ENCODE measurements at regions not wholly inside any gene's neighbourhood (a gene's known extent, or its start where the extent isn't known, plus 50 kb on each side); places are given as distances from the start of the nearest gene placed in this dataset.

- Mint-ChIP-seq H3K4me3 (no peak overlapping the region), H3K27me3 (ENCODE audit: low read depth) (no peaks in the 10 kb centered on the region), H3K9me3 (peaks cover 0 to 4% of the 10 kb centered on the region in 2 experiments; a peak in 3 of 5 replicates), H3K4me1 (no peaks in the 10 kb centered on the region), H3K27ac (no peak overlapping the region), H3K36me3 (ENCODE audit: insufficient read depth in 1 of 3, low read depth in 3 of 3) (peaks cover 0 to 4% (median 0%) of the 10 kb centered on the region in 3 experiments; a peak in 1 of 7 replicates)
- Histone ChIP-seq H2BK20ac (ENCODE audit: low read depth, low read length, poor library complexity, severe bottlenecking) (no peak overlapping the region), H2BK12ac (ENCODE audit: insufficient read length, low read depth, low read length) (no peak overlapping the region), H3T11ph (ENCODE audit: low read length) (no peak overlapping the region), H3K14ac (ENCODE audit: insufficient read depth, low read length) (no peak overlapping the region), H4K20me1 (ENCODE audit: control insufficient read depth, insufficient read depth, insufficient read length) (no peaks in the 10 kb centered on the region), H3K4me1 (ENCODE audit: insufficient read depth, low read length) (no peaks in the 10 kb centered on the region), H3K27me3 (ENCODE audit: insufficient read depth, low read length) (no peaks in the 10 kb centered on the region), H3K79me1 (ENCODE audit: insufficient read depth, low read depth, low read length, poor library complexity, severe bottlenecking) (no peaks in the 10 kb centered on the region), H3K9ac (ENCODE audit: extremely low read depth, insufficient read length, low read length) (no peak overlapping the region), H3K23ac (ENCODE audit: insufficient read length, low read depth, low read length) (no peak overlapping the region), H3K4ac (ENCODE audit: low read depth, low read length) (no peak overlapping the region), H4K8ac (replicated peaks; ENCODE audit: insufficient read length, low read depth, low read length) (no peak overlapping the region), H2BK15ac (ENCODE audit: low read depth, low read length) (no peak overlapping the region), H3K27ac (ENCODE audit: insufficient read length, low read depth, low read length) (no peak overlapping the region), H2BK5ac (ENCODE audit: insufficient read length, low read length) (no peak overlapping the region), H3K79me2 (ENCODE audit: insufficient read depth, low read length) (no peaks in the 10 kb centered on the region), H2BK120ac (ENCODE audit: low read depth, low read length, poor library complexity, severe bottlenecking) (no peak overlapping the region), H3K56ac (ENCODE audit: insufficient read length, low read depth, low read length) (no peak overlapping the region), H3K23me2 (ENCODE audit: insufficient read length, low read depth, low read length, poor library complexity, severe bottlenecking) (no peaks in the 10 kb centered on the region), H4K5ac (ENCODE audit: insufficient read length, low read depth, low read length) (no peak overlapping the region), H3K18ac (ENCODE audit: insufficient read length, low read depth, low read length) (no peak overlapping the region), H4K91ac (ENCODE audit: insufficient read length, low read depth, low read length) (no peak overlapping the region), H2AFZ (ENCODE audit: low read length) (no peak overlapping the region), H3K4me2 (ENCODE audit: insufficient read depth, insufficient read length, low read length) (no peak overlapping the region), H2AK5ac (ENCODE audit: insufficient read length, low read length) (no peak overlapping the region), H3K9me3 (ENCODE audit: control insufficient read depth, low read depth, low read length) (no peaks in the 10 kb centered on the region)
- no CpG with 5 or more reads among the region's 1 CpG for WGBS (ENCODE audit: extremely low coverage, insufficient read length, low lambda C conversion rate)
- TF ChIP-seq CTCF (conservative IDR thresholded peaks at IDR 0.05), result no peak
- no peak for DNase-seq
Observed at GRCh38 chr1:106254748-106255147, 801.7 kb upstream of the PRMT6 start.

Data from H9 (cell line).